Ascending aorta (tissue), 2 donors: ENCODE measurements at regions not wholly inside any gene's neighbourhood (a gene's known extent, or its start where the extent isn't known, plus 50 kb on each side); places are given as distances from the start of the nearest gene placed in this dataset.

Experiments
- DNase-seq, 2 donors: peaks; one replicate each; pipeline ENCODE4 v3.0.0-alpha.2; 2019; ENCODE audit warnings: low spot score in 2 of 2
- H3K27ac ChIP-seq, 2 donors: fragments of 200-600 bp; sonication (generic); one replicate each; pipeline ENCODE4 v1.5.1; 2016 to 2017; ENCODE audit warnings: mild to moderate bottlenecking in 1 of 2
- H3K27me3 ChIP-seq: fragments of 200-600 bp; sonication (generic); one replicate; pipeline ENCODE4 v1.5.1; 2017
- H3K36me3 ChIP-seq, 2 donors: fragments of 200-600 bp; sonication (generic); one replicate each; pipeline ENCODE4 v1.5.1; 2016
- H3K4me1 ChIP-seq, 2 donors: fragments of 200-600 bp; sonication (generic); one replicate each; pipeline ENCODE4 v1.5.1; 2016 to 2017; ENCODE audit warnings: mild to moderate bottlenecking in 1 of 2
- H3K4me3 ChIP-seq, 2 donors: fragments of 200-600 bp; sonication (generic); one replicate each; pipeline ENCODE4 v1.5.1; 2016 to 2017; ENCODE audit warnings: mild to moderate bottlenecking in 1 of 2
- H3K9me3 ChIP-seq, 2 donors: fragments of 200-600 bp; sonication (generic); one replicate each; pipeline ENCODE4 v1.5.1; 2016
- CTCF ChIP-seq, 3 experiments: fragments of 200-600 bp in 2 of 3; fragments of 450-650 bp in 1 of 3; sonication (generic) in 2 of 3; IDR thresholded peaks; one replicate each; pipeline ENCODE4 v1.5.1; 2016 to 2019; ENCODE audit warnings: antibody characterized with exemption in 3 of 3, mild to moderate bottlenecking in 1 of 3, moderate library complexity in 1 of 3
- intact Hi-C: fragments of 100-400 bp; cut with DNase I; formaldehyde crosslinking; loops from one replicate; pipeline ENCODE4 v1.15.1; 2023

- intact Hi-C loops: no loop called here
- H3K4me3 ChIP-seq: no peak overlapping the region
- no peaks in the 10 kb centered on the region for H3K27me3 ChIP-seq
- H3K9me3 ChIP-seq: no peaks in the 10 kb centered on the region
- no peak overlapping the region for H3K27ac ChIP-seq
- TF ChIP-seq CTCF (IDR thresholded peaks at IDR 0.05): no peak
- no peak for DNase-seq
- H3K4me1 ChIP-seq: peaks cover 0 to 7% of the 10 kb centered on the region in 2 donors
- H3K36me3 ChIP-seq: no peaks in the 10 kb centered on the region
These were observed 194.1 kb upstream of the RUNX1 start for GRCh38 chr21:35243171-35243570.

- Histone ChIP-seq H3K27me3 (no peaks in the 10 kb centered on the region), H3K4me1 (peaks cover 0 to 7% of the 10 kb centered on the region in 2 donors), H3K27ac (no peak overlapping the region), H3K9me3 (no peaks in the 10 kb centered on the region), H3K36me3 (no peaks in the 10 kb centered on the region), H3K4me3 (peak overlapping the region in 1 of 2 donors; percentile 2)
- intact Hi-C loops: no loop called here
- no peak for DNase-seq
- no peak for TF ChIP-seq CTCF (IDR thresholded peaks at IDR 0.05)
These were observed 190.7 kb upstream of the RUNX1 start for GRCh38 chr21:35239811-35240219.

- no peak overlapping the region for H3K27ac ChIP-seq
- H3K9me3 ChIP-seq: no peaks in the 10 kb centered on the region
- H3K27me3 ChIP-seq: no peaks in the 10 kb centered on the region
- no peak for TF ChIP-seq CTCF (IDR thresholded peaks at IDR 0.05)
- no peaks in the 10 kb centered on the region for H3K36me3 ChIP-seq
- DNase-seq: no peak
- H3K4me1 ChIP-seq: peaks cover 0 to 7% of the 10 kb centered on the region in 2 donors
- no peak overlapping the region for H3K4me3 ChIP-seq
- intact Hi-C loops: no loop called here
These were observed 189.0 kb upstream of the RUNX1 start for GRCh38 chr21:35238119-35238518.

GRCh38 chr21:35237287-35237686 lies 188.2 kb upstream of the RUNX1 start:
- no peak overlapping the region for H3K4me3 ChIP-seq
- H3K27ac ChIP-seq: no peak overlapping the region
- no peak for TF ChIP-seq CTCF (IDR thresholded peaks at IDR 0.05)
- no peaks in the 10 kb centered on the region for H3K9me3 ChIP-seq
- intact Hi-C loops: no loop called here
- H3K27me3 ChIP-seq: no peaks in the 10 kb centered on the region
- no peaks in the 10 kb centered on the region for H3K36me3 ChIP-seq
- DNase-seq: no peak
- peaks cover 0 to 7% of the 10 kb centered on the region in 2 donors for H3K4me1 ChIP-seq

- Histone ChIP-seq H3K27ac (no peak overlapping the region), H3K4me3 (no peak overlapping the region), H3K36me3 (no peaks in the 10 kb centered on the region), H3K9me3 (no peaks in the 10 kb centered on the region), H3K4me1 (peaks cover 0 to 7% of the 10 kb centered on the region in 2 donors), H3K27me3 (no peaks in the 10 kb centered on the region)
- TF ChIP-seq CTCF (IDR thresholded peaks at IDR 0.05): no peak
- intact Hi-C loops: no loop called here
- DNase-seq: no peak
These were observed 187.0 kb upstream of the RUNX1 start for GRCh38 chr21:35236090-35236489.

- intact Hi-C loops: no loop called here
- no peak overlapping the region for H3K4me3 ChIP-seq
- H3K27me3 ChIP-seq: no peaks in the 10 kb centered on the region
- H3K9me3 ChIP-seq: no peaks in the 10 kb centered on the region
- no peak for TF ChIP-seq CTCF (IDR thresholded peaks at IDR 0.05)
- H3K27ac ChIP-seq: no peak overlapping the region
- H3K4me1 ChIP-seq: peaks cover 0 to 5% of the 10 kb centered on the region in 2 donors
- no peaks in the 10 kb centered on the region for H3K36me3 ChIP-seq
- DNase-seq: no peak
These were observed 185.6 kb upstream of the RUNX1 start for GRCh38 chr21:35234725-35235124.
